HepG2 (cell line): ENCODE measurements at regions not wholly inside any gene's neighbourhood (a gene's known extent, or its start where the extent isn't known, plus 50 kb on each side); places are given as distances from the start of the nearest gene placed in this dataset.

Experiments used
- ATAC-seq: fragments of 200-7000 bp; cut with Tn5 transposase; 3 replicates; pipeline ENCODE4 v1.9.1; 2020; ENCODE audit warnings: mild to moderate bottlenecking, moderate library complexity
- BruUV-seq: library from RNA; stranded (reverse); fragments of 400-500 nt; replicated peaks from 2 replicates; lab custom pipeline; 2021; lab: Mats Ljungman, UMichigan
- CTCF ChIA-PET: fragments of 300-600 bp; formaldehyde crosslinking; extraction: SDS; loops from one replicate; lab custom pipeline; 2021; ENCODE audit warnings: low total read pairs, inconsistent platforms, low intra/inter-chr PET ratio; lab: Yijun Ruan, JAX
- POLR2A ChIA-PET: fragments of 350-600 bp; sonication (Branson Sonifier 250); formaldehyde crosslinking; loops from one replicate; lab custom pipeline; 2020; ENCODE audit warnings: antibody characterized with exemption, inconsistent platforms; lab: Yijun Ruan, JAX
- DNase-seq: peaks from one replicate; pipeline ENCODE4 v3.0.0-alpha.2; 2015; ENCODE audit warnings: low spot score
- FAIRE-seq: peaks from 3 replicates; lab custom pipeline; 2011; peaks lifted over from hg19 to GRCh38; lab: Jason Lieb, UNC
- H2AFZ ChIP-seq: one replicate; pipeline ENCODE4 v1.6.1; 2011; ENCODE audit warnings: low read length, inconsistent platforms
- H3K27ac ChIP-seq: fragments of 300-600 bp; 3 replicates; pipeline ENCODE4 v1.8.0; 2011; ENCODE audit warnings: mixed run types, mild to moderate bottlenecking, mixed read lengths, low read length, inconsistent platforms; ENCODE audit not compliant: insufficient read depth; ENCODE audit errors: extremely low read length
- H3K27me3 ChIP-seq, 2 experiments: fragments of 200-600 bp in 1 of 2; 2 replicates in 1 of 2; 3 replicates in 1 of 2; pipeline versions ENCODE4 v1.6.0 to v1.8.0; 2011; ENCODE audit warnings: low read length in 2 of 2, mild to moderate bottlenecking in 2 of 2, moderate library complexity in 2 of 2, inconsistent platforms in 1 of 2; ENCODE audit not compliant: insufficient read depth in 2 of 2, control insufficient read depth in 1 of 2
- H3K36me3 ChIP-seq, 2 experiments: fragments of 200-600 bp in 1 of 2; replicated peaks in 1 of 2; 2 replicates in 1 of 2; 3 replicates in 1 of 2; pipeline versions ENCODE4 v1.5.1 to v1.8.0; 2011; ENCODE audit warnings: low read length in 2 of 2, inconsistent platforms in 1 of 2; ENCODE audit not compliant: insufficient read depth in 2 of 2, control insufficient read depth in 1 of 2
- H3K4me1 ChIP-seq: 2 replicates; pipeline ENCODE4 v1.5.1; 2012; ENCODE audit warnings: low read length, inconsistent platforms; ENCODE audit not compliant: insufficient read depth
- H3K4me2 ChIP-seq: 2 replicates; pipeline ENCODE4 v1.6.0; 2011; ENCODE audit warnings: low read depth, low read length, inconsistent platforms
- H3K4me3 ChIP-seq, 3 experiments: fragments of 200-600 bp in 1 of 3; sonication (generic), shearing (Covaris generic) in 1 of 3; replicated peaks in 1 of 3; 2 replicates each; pipeline ENCODE4 v1.5.1; 2011 to 2016; ENCODE audit warnings: low read length in 3 of 3, inconsistent platforms in 2 of 3, low read depth in 2 of 3, mild to moderate bottlenecking in 2 of 3, control low read depth in 1 of 3, mixed read lengths in 1 of 3; ENCODE audit not compliant: insufficient read depth in 1 of 3
- H3K79me2 ChIP-seq: one replicate; pipeline ENCODE4 v1.6.1; 2011; ENCODE audit warnings: low read length, inconsistent platforms; ENCODE audit not compliant: insufficient read depth
- H3K9ac ChIP-seq: 2 replicates; pipeline ENCODE4 v1.6.0; 2011; ENCODE audit warnings: mild to moderate bottlenecking, low read depth, low read length, inconsistent platforms; ENCODE audit not compliant: insufficient read depth
- H3K9me3 ChIP-seq: 2 replicates; pipeline ENCODE4 v1.5.1; 2012; ENCODE audit warnings: mild to moderate bottlenecking, low read length
- H4K20me1 ChIP-seq: 2 replicates; pipeline ENCODE4 v1.6.0; 2011; ENCODE audit warnings: inconsistent platforms, mild to moderate bottlenecking, low read length, moderate library complexity; ENCODE audit not compliant: insufficient read depth
- GTF3A ChIP-seq: sonication (generic); formaldehyde crosslinking; conservative IDR thresholded peaks from 2 replicates; pipeline ENCODE4 v1.4.0; 2020; ENCODE audit warnings: mild to moderate bottlenecking, missing genetic modification reagents
- HOXA5 ChIP-seq: sonication (generic); formaldehyde crosslinking; IDR thresholded peaks from 2 replicates; pipeline ENCODE4 v1.4.0; 2020; ENCODE audit warnings: missing genetic modification reagents
- NONO ChIP-seq, 2 experiments: fragments of 450-650 bp in 1 of 2; sonication (generic) in 1 of 2; formaldehyde crosslinking in 1 of 2; IDR thresholded peaks in 1 of 2; conservative IDR thresholded peaks in 1 of 2; 2 replicates each; pipeline versions ENCODE4 v1.6.1 to v1.8.0; 2017 to 2022; ENCODE audit warnings: mild to moderate bottlenecking in 1 of 2, missing genetic modification reagents in 1 of 2, moderate library complexity in 1 of 2
- ZBTB44 ChIP-seq: sonication (generic); formaldehyde crosslinking; IDR thresholded peaks from 2 replicates; pipeline ENCODE4 v1.4.0; 2020; ENCODE audit warnings: missing genetic modification reagents
- ZNF282 ChIP-seq: fragments of 450-650 bp; IDR thresholded peaks from 2 replicates; pipeline ENCODE4 v1.6.1; 2018; ENCODE audit not compliant: partially characterized antibody
- ZNF597 ChIP-seq: sonication (generic); formaldehyde crosslinking; IDR thresholded peaks from 2 replicates; pipeline ENCODE4 v1.5.0; 2020; ENCODE audit warnings: missing genetic modification reagents
- WGBS: methylation state at CpG from one replicate; pipeline ENCODE4 v1.1.6; 2017; ENCODE audit warnings: low lambda C conversion rate; 5-methylcytosine and 5-hydroxymethylcytosine counted together
- in situ Hi-C: cut with HindIII; loops from 2 replicates; pipeline ENCODE4 v1.10.0; 2017; ENCODE audit warnings: low pct_unique_long_range_greater_than_20kb; ENCODE audit not compliant: extremely low pct_ligation_motif_present
- intact Hi-C: fragments of 100-400 bp; cut with micrococcal nuclease; formaldehyde crosslinking; loops from one replicate; pipeline ENCODE4 v1.10.0; 2022; ENCODE audit not compliant: unreplicated experiment
- TF ChIP-seq, protein P1 (sequence below): IDR thresholded peaks from 2 replicates; pipeline ENCODE4 v1.6.1; 2016; ENCODE audit warnings: missing genetic modification reagents, missing compliant biosample characterization
- TF ChIP-seq, protein P2 (sequence below): sonication (generic); formaldehyde crosslinking; IDR thresholded peaks from 2 replicates; pipeline ENCODE4 v1.8.0; 2022; ENCODE audit warnings: low read depth, missing genetic modification reagents

- TF ChIP-seq NONO (IDR thresholded peaks at IDR 0.05) = no peak
- TF ChIP-seq NONO (CRISPR knock-in tag; conservative IDR thresholded peaks at IDR 0.05) = no peak
- TF ChIP-seq HOXA5 = no peak
- TF ChIP-seq, protein P1, sequence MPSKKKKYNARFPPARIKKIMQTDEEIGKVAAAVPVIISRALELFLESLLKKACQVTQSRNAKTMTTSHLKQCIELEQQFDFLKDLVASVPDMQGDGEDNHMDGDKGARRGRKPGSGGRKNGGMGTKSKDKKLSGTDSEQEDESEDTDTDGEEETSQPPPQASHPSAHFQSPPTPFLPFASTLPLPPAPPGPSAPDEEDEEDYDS (CRISPR knock-in tag) = no peak
- TF ChIP-seq, protein P2, sequence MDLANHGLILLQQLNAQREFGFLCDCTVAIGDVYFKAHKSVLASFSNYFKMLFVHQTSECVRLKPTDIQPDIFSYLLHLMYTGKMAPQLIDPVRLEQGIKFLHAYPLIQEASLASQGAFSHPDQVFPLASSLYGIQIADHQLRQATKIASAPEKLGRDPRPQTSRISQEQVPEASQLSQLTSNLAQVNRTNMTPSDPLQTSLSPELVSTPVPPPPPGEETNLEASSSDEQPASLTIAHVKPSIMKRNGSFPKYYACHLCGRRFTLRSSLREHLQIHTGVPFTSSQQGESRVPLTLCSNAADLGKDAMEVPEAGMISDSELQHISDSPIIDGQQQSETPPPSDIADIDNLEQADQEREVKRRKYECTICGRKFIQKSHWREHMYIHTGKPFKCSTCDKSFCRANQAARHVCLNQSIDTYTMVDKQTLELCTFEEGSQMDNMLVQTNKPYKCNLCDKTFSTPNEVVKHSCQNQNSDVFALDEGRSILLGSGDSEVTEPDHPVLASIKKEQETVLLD (CRISPR knock-in tag) = no peak
- no peak for TF ChIP-seq ZNF282
- no peak for TF ChIP-seq ZBTB44 (CRISPR knock-in tag)
- TF ChIP-seq ZNF597 = no peak
Measured at GRCh38 chr7:47031786-47032535, 550.0 kb downstream of the TNS3 start (continued).

DNA sequence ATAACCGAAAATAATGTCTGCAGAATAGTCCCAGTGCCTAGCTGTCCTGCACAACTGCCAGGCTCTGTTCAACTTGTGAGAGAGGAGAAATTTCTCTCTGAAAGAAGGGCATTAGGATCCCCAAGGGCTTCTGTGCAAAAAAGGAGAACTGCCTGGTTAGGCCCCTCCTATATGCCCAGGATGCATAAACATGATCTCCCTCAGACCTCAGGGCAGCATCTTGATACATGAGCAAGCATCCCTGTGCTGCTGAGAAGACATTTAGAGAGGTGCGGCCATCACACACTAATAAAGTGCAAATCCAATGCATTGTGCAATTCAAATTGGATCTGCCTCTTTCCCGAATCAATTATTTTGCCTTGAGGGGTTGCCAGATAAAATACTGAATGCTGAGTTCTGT, 553.6 kb downstream of the TNS3 start:
- Histone ChIP-seq H3K36me3 (no peaks in the 10 kb centered on the region), H4K20me1 (no peaks in the 10 kb centered on the region), H3K27ac (no peak overlapping the region), H3K4me2 (no peak overlapping the region), H3K9ac (no peak overlapping the region), H3K27me3 (peaks cover 0 to 10% of the 10 kb centered on the region in 2 experiments; a peak in 2 of 5 replicates)
- CTCF ChIA-PET = no interaction called here
- DNase-seq (no peak), FAIRE-seq (no peak)
- TF ChIP-seq GTF3A (CRISPR knock-in tag) = no peak
- TF ChIP-seq, all 625 proteins: peak for 0
- no peak for ATAC-seq
- intact Hi-C loops (no loop called here), in situ Hi-C loops (no loop called here)
- no peaks in the 10 kb centered on the region for H3K9me3 ChIP-seq
- no peak overlapping the region for H3K4me3 ChIP-seq
- POLR2A ChIA-PET = no interaction called here
- no peaks in the 10 kb centered on the region for H3K79me2 ChIP-seq
- 3% methylated on average over 3 of the region's 3 CpGs for whole genome bisulfite sequencing
- H3K4me1 ChIP-seq = no peaks in the 10 kb centered on the region
- no peak overlapping the region for H2AFZ ChIP-seq
- no TSS peak for BruUV-seq
